HG02973 (cell line): ENCODE measurements at regions not wholly inside any gene's neighbourhood (a gene's known extent, or its start where the extent isn't known, plus 50 kb on each side); places are given as distances from the start of the nearest gene placed in this dataset.
"Not testable (repeated sequence)": the region's sequence is repeated elsewhere in the genome, so short reads cannot be mapped to it uniquely, and the experiment has no call there.

ENCODE experiments used
- ATAC-seq: cut with Tn5 transposase; IDR thresholded peaks from one replicate; pipeline ENCODE4 v1.9.1; 2021; ENCODE audit warnings: moderate library complexity; ENCODE audit not compliant: unreplicated experiment

GRCh38 chrY:19644889-19645638 lies 99.5 kb downstream of the KDM5D start:
- ATAC-seq = no peak

GRCh38 chrY:19637651-19638347 lies 106.7 kb downstream of the KDM5D start:
- ATAC-seq = peak; percentile 81

- ATAC-seq = no peak
Measured at GRCh38 chrY:19628926-19629325, 115.6 kb downstream of the KDM5D start.

GRCh38 chrY:19622392-19622791 lies 122.1 kb downstream of the KDM5D start:
- ATAC-seq = no peak

- ATAC-seq = no peak
Measured at GRCh38 chrY:19621756-19622155, 122.8 kb downstream of the KDM5D start.

- no peak for ATAC-seq
Measured at GRCh38 chrY:19601113-19601512, 143.4 kb downstream of the KDM5D start.

GRCh38 chrY:19600711-19601110 lies 143.8 kb downstream of the KDM5D start:
- peak; percentile 85 for ATAC-seq

- no peak for ATAC-seq
Measured at GRCh38 chrY:19590235-19590634, 154.3 kb downstream of the KDM5D start.

- no peak for ATAC-seq
Measured at GRCh38 chrY:19589664-19590063, 154.9 kb downstream of the KDM5D start.

- ATAC-seq = no peak
Measured at GRCh38 chrY:19587311-19587710, 157.2 kb downstream of the KDM5D start.

- ATAC-seq = not testable (repeated sequence)
Measured at GRCh38 chrY:19580990-19581389, 163.5 kb downstream of the KDM5D start.

- no peak for ATAC-seq
Measured at GRCh38 chrY:19578281-19578874, 166.1 kb downstream of the KDM5D start.

- ATAC-seq = no peak
Measured at GRCh38 chrY:19577250-19577649, 167.3 kb downstream of the KDM5D start.

GRCh38 chrY:19574939-19575338 lies 169.6 kb downstream of the KDM5D start:
- no peak for ATAC-seq

- no peak for ATAC-seq
Measured at GRCh38 chrY:19573646-19574045, 170.9 kb downstream of the KDM5D start.

GRCh38 chrY:19570999-19571398 lies 173.5 kb downstream of the KDM5D start:
- peak; percentile 44 for ATAC-seq

- ATAC-seq = no peak
Measured at GRCh38 chrY:19567943-19568342, 176.6 kb downstream of the KDM5D start.

- ATAC-seq = peak; percentile 60
Measured at GRCh38 chrY:19567051-19567921, 177.2 kb downstream of the KDM5D start.

- ATAC-seq = no peak
Measured at GRCh38 chrY:19559161-19559560, 185.4 kb downstream of the KDM5D start.

GRCh38 chrY:19549671-19550466 lies 194.7 kb downstream of the KDM5D start:
- ATAC-seq = no peak
